Panc1 (cell line): ENCODE measurements at regions not wholly inside any gene's neighbourhood (a gene's known extent, or its start where the extent isn't known, plus 50 kb on each side); places are given as distances from the start of the nearest gene placed in this dataset.

Experiments used
- ATAC-seq: fragments of 200-7000 bp; cut with Tn5 transposase; 2 replicates; pipeline ENCODE4 v1.9.1; 2020; ENCODE audit warnings: mild to moderate bottlenecking, moderate library complexity
- BruUV-seq: library from RNA; stranded (reverse); fragments of 400-500 nt; replicated peaks from 2 replicates; lab custom pipeline; 2021; lab: Mats Ljungman, UMichigan
- CTCF ChIA-PET: fragments of 300-600 bp; sonication (Branson Sonifier 250); formaldehyde crosslinking; loops from one replicate; lab custom pipeline; 2022; ENCODE audit warnings: antibody characterized with exemption; lab: Charles Lee
- POLR2A ChIA-PET: fragments of 300-600 bp; sonication (Branson Sonifier 250); formaldehyde crosslinking; loops from one replicate; lab custom pipeline; 2022; ENCODE audit warnings: antibody characterized with exemption; lab: Charles Lee
- DNase-seq: peaks from one replicate; pipeline ENCODE4 v3.0.0-alpha.2; 2010; ENCODE audit warnings: low read depth, low spot score
- H3K27ac ChIP-seq: 2 replicates; pipeline ENCODE4 v1.5.1; 2011; ENCODE audit warnings: mild to moderate bottlenecking, low read length, inconsistent platforms
- H3K27me3 ChIP-seq: fragments of 200-500 bp; sonication (Bioruptor generic); 2 replicates; pipeline ENCODE4 v1.6.0; 2014; ENCODE audit warnings: low read length, inconsistent platforms; ENCODE audit not compliant: control insufficient read depth, insufficient read depth
- H3K36me3 ChIP-seq: fragments of 200-500 bp; sonication (Bioruptor generic); 2 replicates; pipeline ENCODE4 v1.5.1; 2014; ENCODE audit warnings: inconsistent platforms, mild to moderate bottlenecking, low read length, moderate library complexity; ENCODE audit not compliant: control insufficient read depth, insufficient read depth
- H3K4me1 ChIP-seq: 2 replicates; pipeline ENCODE4 v1.5.1; 2011; ENCODE audit warnings: inconsistent platforms, mild to moderate bottlenecking, low read length, moderate library complexity; ENCODE audit not compliant: control insufficient read depth, insufficient read depth
- H3K4me3 ChIP-seq, 2 experiments: 2 replicates each; pipeline ENCODE4 v1.5.1; 2011 to 2012; ENCODE audit warnings: low read depth in 2 of 2, low read length in 2 of 2, mild to moderate bottlenecking in 2 of 2, inconsistent platforms in 1 of 2, moderate library complexity in 1 of 2
- H3K9me3 ChIP-seq: fragments of 200-500 bp; sonication (Bioruptor generic); 2 replicates; pipeline ENCODE4 v1.5.1; 2014; ENCODE audit warnings: low read depth, mild to moderate bottlenecking, inconsistent platforms, low read length, moderate library complexity; ENCODE audit not compliant: control insufficient read depth, insufficient read depth
- POLR2AphosphoS5 ChIP-seq: IDR thresholded peaks from 2 replicates; pipeline ENCODE4 v1.6.1; 2012; ENCODE audit warnings: mild to moderate bottlenecking, low read depth, low read length, moderate library complexity
- SIN3A ChIP-seq: IDR thresholded peaks from 2 replicates; pipeline ENCODE4 v1.6.1; 2012; ENCODE audit warnings: low read depth, mild to moderate bottlenecking, low read length, moderate library complexity, borderline replicate concordance; ENCODE audit not compliant: insufficient read depth
- TCF7L2 ChIP-seq: IDR thresholded peaks from 2 replicates; pipeline ENCODE4 v1.6.1; 2011; ENCODE audit warnings: mild to moderate bottlenecking, low read depth, low read length, inconsistent platforms
- in situ Hi-C: cut with HindIII; loops from 2 replicates; pipeline ENCODE4 v1.10.0; 2016; ENCODE audit warnings: low sequenced_read_pairs, low pct_unique_long_range_greater_than_20kb
- intact Hi-C: fragments of 100-400 bp; cut with micrococcal nuclease; formaldehyde crosslinking; loops from one replicate; pipeline ENCODE4 v1.10.0; 2022; ENCODE audit not compliant: unreplicated experiment
- TF ChIP-seq, protein P1 (sequence below): fragments of 450-650 bp; IDR thresholded peaks from 2 replicates; pipeline ENCODE4 v1.5.1; 2017; ENCODE audit warnings: mild to moderate bottlenecking
- TF ChIP-seq, protein P2 (sequence below), 2 experiments: IDR thresholded peaks; 2 replicates each; pipeline ENCODE4 v1.6.1; 2011 to 2012; ENCODE audit warnings: low read depth in 2 of 2, control low read depth in 1 of 2, low read length in 1 of 2, mild to moderate bottlenecking in 1 of 2, moderate library complexity in 1 of 2; ENCODE audit not compliant: insufficient read depth in 1 of 2

DNA sequence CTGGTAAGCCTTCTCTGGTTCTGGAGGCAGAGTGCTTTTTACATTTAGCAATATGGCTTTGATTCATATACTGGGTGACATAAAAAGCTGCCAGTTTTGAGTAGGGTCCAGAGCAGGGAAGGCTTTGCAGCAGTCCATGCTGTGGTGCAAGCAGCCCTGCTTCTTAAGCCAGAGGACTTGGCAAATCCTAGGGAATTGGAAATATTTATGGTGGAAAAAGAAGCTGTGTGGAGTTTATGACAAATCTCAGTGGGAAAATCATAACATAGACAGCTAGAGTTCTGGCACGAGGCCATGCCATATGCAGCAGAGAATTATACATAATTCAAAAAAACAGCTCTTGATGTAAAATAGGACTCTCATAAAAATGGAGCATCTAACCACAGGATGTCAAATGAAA is 536.4 kb downstream of the RASEF start:
- no peaks in the 10 kb centered on the region for H3K4me1 ChIP-seq
- DNase-seq (no peak), ATAC-seq (no peak)
- H3K36me3 ChIP-seq, result no peaks in the 10 kb centered on the region
- BruUV-seq, result no TSS peak
- in situ Hi-C loops, result no loop called here
- no peak overlapping the region for H3K4me3 ChIP-seq
- H3K27ac ChIP-seq, result no peak overlapping the region
- CTCF ChIA-PET, result no interaction called here
- intact Hi-C loops, result no loop called here
- no peaks in the 10 kb centered on the region for H3K27me3 ChIP-seq
- TF ChIP-seq, protein P1, sequence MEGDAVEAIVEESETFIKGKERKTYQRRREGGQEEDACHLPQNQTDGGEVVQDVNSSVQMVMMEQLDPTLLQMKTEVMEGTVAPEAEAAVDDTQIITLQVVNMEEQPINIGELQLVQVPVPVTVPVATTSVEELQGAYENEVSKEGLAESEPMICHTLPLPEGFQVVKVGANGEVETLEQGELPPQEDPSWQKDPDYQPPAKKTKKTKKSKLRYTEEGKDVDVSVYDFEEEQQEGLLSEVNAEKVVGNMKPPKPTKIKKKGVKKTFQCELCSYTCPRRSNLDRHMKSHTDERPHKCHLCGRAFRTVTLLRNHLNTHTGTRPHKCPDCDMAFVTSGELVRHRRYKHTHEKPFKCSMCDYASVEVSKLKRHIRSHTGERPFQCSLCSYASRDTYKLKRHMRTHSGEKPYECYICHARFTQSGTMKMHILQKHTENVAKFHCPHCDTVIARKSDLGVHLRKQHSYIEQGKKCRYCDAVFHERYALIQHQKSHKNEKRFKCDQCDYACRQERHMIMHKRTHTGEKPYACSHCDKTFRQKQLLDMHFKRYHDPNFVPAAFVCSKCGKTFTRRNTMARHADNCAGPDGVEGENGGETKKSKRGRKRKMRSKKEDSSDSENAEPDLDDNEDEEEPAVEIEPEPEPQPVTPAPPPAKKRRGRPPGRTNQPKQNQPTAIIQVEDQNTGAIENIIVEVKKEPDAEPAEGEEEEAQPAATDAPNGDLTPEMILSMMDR, result no peak
- no peak for TF ChIP-seq SIN3A
- no peak for TF ChIP-seq POLR2AphosphoS5
- TF ChIP-seq, protein P2, sequence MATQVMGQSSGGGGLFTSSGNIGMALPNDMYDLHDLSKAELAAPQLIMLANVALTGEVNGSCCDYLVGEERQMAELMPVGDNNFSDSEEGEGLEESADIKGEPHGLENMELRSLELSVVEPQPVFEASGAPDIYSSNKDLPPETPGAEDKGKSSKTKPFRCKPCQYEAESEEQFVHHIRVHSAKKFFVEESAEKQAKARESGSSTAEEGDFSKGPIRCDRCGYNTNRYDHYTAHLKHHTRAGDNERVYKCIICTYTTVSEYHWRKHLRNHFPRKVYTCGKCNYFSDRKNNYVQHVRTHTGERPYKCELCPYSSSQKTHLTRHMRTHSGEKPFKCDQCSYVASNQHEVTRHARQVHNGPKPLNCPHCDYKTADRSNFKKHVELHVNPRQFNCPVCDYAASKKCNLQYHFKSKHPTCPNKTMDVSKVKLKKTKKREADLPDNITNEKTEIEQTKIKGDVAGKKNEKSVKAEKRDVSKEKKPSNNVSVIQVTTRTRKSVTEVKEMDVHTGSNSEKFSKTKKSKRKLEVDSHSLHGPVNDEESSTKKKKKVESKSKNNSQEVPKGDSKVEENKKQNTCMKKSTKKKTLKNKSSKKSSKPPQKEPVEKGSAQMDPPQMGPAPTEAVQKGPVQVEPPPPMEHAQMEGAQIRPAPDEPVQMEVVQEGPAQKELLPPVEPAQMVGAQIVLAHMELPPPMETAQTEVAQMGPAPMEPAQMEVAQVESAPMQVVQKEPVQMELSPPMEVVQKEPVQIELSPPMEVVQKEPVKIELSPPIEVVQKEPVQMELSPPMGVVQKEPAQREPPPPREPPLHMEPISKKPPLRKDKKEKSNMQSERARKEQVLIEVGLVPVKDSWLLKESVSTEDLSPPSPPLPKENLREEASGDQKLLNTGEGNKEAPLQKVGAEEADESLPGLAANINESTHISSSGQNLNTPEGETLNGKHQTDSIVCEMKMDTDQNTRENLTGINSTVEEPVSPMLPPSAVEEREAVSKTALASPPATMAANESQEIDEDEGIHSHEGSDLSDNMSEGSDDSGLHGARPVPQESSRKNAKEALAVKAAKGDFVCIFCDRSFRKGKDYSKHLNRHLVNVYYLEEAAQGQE (IDR thresholded peaks at IDR 0.05; ENCODE audit: insufficient read depth in 1 of 2, low read depth in 2 of 2, low read length in 1 of 2), result no peak
- no peak for TF ChIP-seq TCF7L2
- POLR2A ChIA-PET, result no interaction called here
- H3K9me3 ChIP-seq, result peaks cover 4% of the 10 kb centered on the region; the same call in 1 of the 2 replicates

DNA sequence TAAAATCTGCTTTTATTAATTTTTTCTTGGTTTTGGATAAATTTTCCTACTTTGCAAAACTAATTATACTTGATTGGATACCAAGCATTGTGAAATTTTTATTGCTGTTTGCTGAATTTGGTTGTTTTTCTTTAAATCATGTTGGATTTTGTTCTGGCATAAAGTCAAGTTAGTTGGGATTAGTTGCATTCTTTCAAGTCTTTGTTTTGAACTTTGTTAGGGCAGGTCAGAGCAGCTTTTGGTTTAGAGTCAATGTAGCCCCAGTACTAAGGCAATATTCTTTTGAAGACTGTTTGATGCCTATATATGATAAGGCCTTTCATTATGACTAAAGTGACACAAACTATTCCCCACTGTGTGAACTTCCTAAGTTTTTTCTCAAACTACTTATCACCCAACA is 531.1 kb downstream of the RASEF start:
- no peak overlapping the region for H3K4me3 ChIP-seq
- H3K9me3 ChIP-seq, result peaks cover 4% of the 10 kb centered on the region; the same call in 1 of the 2 replicates
- no peaks in the 10 kb centered on the region for H3K36me3 ChIP-seq
- BruUV-seq, result no TSS peak
- DNase-seq (no peak), ATAC-seq (no peak)
- CTCF ChIA-PET, result no interaction called here
- TF ChIP-seq, protein P2 (IDR thresholded peaks at IDR 0.05; ENCODE audit: insufficient read depth in 1 of 2, low read depth in 2 of 2, low read length in 1 of 2), result no peak
- TF ChIP-seq SIN3A (no peak), TCF7L2 (no peak), POLR2AphosphoS5 (no peak)
- TF ChIP-seq, protein P1, result no peak
- intact Hi-C loops (no loop called here), in situ Hi-C loops (no loop called here)
- no peaks in the 10 kb centered on the region for H3K27me3 ChIP-seq
- no peak overlapping the region for H3K27ac ChIP-seq
- no peaks in the 10 kb centered on the region for H3K4me1 ChIP-seq
- POLR2A ChIA-PET, result no interaction called here
